K562 (cell line): ENCODE measurements at regions not wholly inside any gene's neighbourhood (a gene's known extent, or its start where the extent isn't known, plus 50 kb on each side); places are given as distances from the start of the nearest gene placed in this dataset.

ENCODE experiments used
- ATAC-seq: fragments of 200-7000 bp; cut with Tn5 transposase; 3 replicates; pipeline ENCODE4 v1.9.1; 2020; ENCODE audit warnings: moderate library complexity
- BruUV-seq: library from RNA; stranded (reverse); fragments of 400-500 nt; replicated peaks from 2 replicates; lab custom pipeline; 2021; lab: Mats Ljungman, UMichigan
- CTCF ChIA-PET: fragments of 300-600 bp; formaldehyde crosslinking; extraction: SDS; loops from one replicate; lab custom pipeline; 2021; ENCODE audit warnings: low intra/inter-chr PET ratio; lab: Yijun Ruan, JAX
- POLR2A ChIA-PET: fragments of 300-600, 350-650 bp; sonication (Branson Sonifier 250); formaldehyde crosslinking; extraction: SDS; loops from one replicate; lab custom pipeline; 2021; ENCODE audit warnings: antibody characterized with exemption, inconsistent platforms; lab: Yijun Ruan, JAX
- DNase-seq, 4 experiments: peaks; one replicate each; pipeline versions ENCODE4 v3.0.0 to v3.0.0-alpha.2; 2011 to 2018; ENCODE audit warnings: low spot score in 3 of 4, mixed read lengths in 3 of 4; ENCODE audit errors: extremely low read depth in 1 of 4
- FAIRE-seq: peaks from 2 replicates; lab custom pipeline; 2011; peaks lifted over from hg19 to GRCh38; lab: Jason Lieb, UNC
- H2AFZ ChIP-seq: 2 replicates; pipeline ENCODE4 v1.6.0; 2011; ENCODE audit warnings: low read depth, low read length, control low read depth, inconsistent platforms
- H3K27ac ChIP-seq: fragments of 200-600 bp; 3 replicates; pipeline ENCODE4 v1.8.0; 2011; ENCODE audit warnings: low read depth, mild to moderate bottlenecking, control low read depth, inconsistent platforms, low read length, moderate library complexity, mixed read lengths; ENCODE audit errors: extremely low read depth
- H3K27me3 ChIP-seq, 2 experiments: fragments of 300-600 bp in 1 of 2; 2 replicates in 1 of 2; 3 replicates in 1 of 2; pipeline versions ENCODE4 v1.6.0 to v1.8.0; 2011; ENCODE audit warnings: inconsistent platforms in 2 of 2, low read length in 2 of 2, mild to moderate bottlenecking in 1 of 2, mixed read lengths in 1 of 2, moderate library complexity in 1 of 2; ENCODE audit not compliant: control insufficient read depth in 2 of 2, insufficient read depth in 2 of 2
- H3K36me3 ChIP-seq: fragments of 300-600 bp; 3 replicates; pipeline ENCODE4 v1.8.0; 2011; ENCODE audit warnings: mild to moderate bottlenecking, low read length, inconsistent platforms; ENCODE audit not compliant: control insufficient read depth, insufficient read depth
- H3K4me1 ChIP-seq, 2 experiments: fragments of 200-600 bp in 1 of 2; replicated peaks in 1 of 2; 2 replicates in 1 of 2; 3 replicates in 1 of 2; pipeline versions ENCODE4 v1.5.1 to v1.8.0; 2011; ENCODE audit warnings: inconsistent platforms in 2 of 2, low read length in 2 of 2, mild to moderate bottlenecking in 1 of 2, mixed read lengths in 1 of 2, moderate library complexity in 1 of 2; ENCODE audit not compliant: control insufficient read depth in 2 of 2, insufficient read depth in 2 of 2
- H3K4me2 ChIP-seq: 2 replicates; pipeline ENCODE4 v1.6.1; 2011; ENCODE audit warnings: low read length, control low read depth, inconsistent platforms, mixed read lengths; ENCODE audit not compliant: insufficient read depth
- H3K4me3 ChIP-seq: fragments of 200-600 bp; sonication (generic), shearing (Covaris generic); 2 replicates; pipeline ENCODE4 v1.5.1; 2016; ENCODE audit warnings: control low read depth, inconsistent platforms
- H3K79me2 ChIP-seq: fragments of 200-600 bp; 3 replicates; pipeline ENCODE4 v1.8.0; 2011; ENCODE audit warnings: low read length, inconsistent platforms; ENCODE audit not compliant: control insufficient read depth, insufficient read depth
- H3K9ac ChIP-seq, 2 experiments: 2 replicates each; pipeline versions ENCODE4 v1.6.0 to v1.6.1; 2011; ENCODE audit warnings: low read depth in 2 of 2, low read length in 2 of 2, control low read depth in 1 of 2, inconsistent platforms in 1 of 2, mild to moderate bottlenecking in 1 of 2, mixed read lengths in 1 of 2; ENCODE audit not compliant: insufficient read depth in 1 of 2
- H3K9me1 ChIP-seq: one replicate; pipeline ENCODE4 v1.6.0; 2011; ENCODE audit warnings: inconsistent platforms, mild to moderate bottlenecking, low read length, moderate library complexity; ENCODE audit not compliant: control insufficient read depth, insufficient read depth
- H3K9me3 ChIP-seq: replicated peaks from 2 replicates; pipeline ENCODE4 v1.5.1; 2011; ENCODE audit warnings: low read depth, low read length, inconsistent platforms; ENCODE audit not compliant: control insufficient read depth, insufficient read depth
- H4K20me1 ChIP-seq: replicated peaks from 2 replicates; pipeline ENCODE4 v1.6.1; 2011; ENCODE audit warnings: low read length, inconsistent platforms, mixed read lengths; ENCODE audit not compliant: control insufficient read depth, insufficient read depth
- ATF2 ChIP-seq: sonication (generic); formaldehyde crosslinking; IDR thresholded peaks from 2 replicates; pipeline ENCODE4 v1.8.1; 2022; ENCODE audit warnings: missing genetic modification reagents
- MXD1 ChIP-seq: fragments of 250-450 bp; sonication (Bioruptor Pico); IDR thresholded peaks from 2 replicates; pipeline ENCODE4 v1.8.0; 2021; ENCODE audit warnings: borderline replicate concordance, mild to moderate bottlenecking, moderate library complexity; ENCODE audit not compliant: poor library complexity, severe bottlenecking
- NCOA4 ChIP-seq: fragments of 450-650 bp; IDR thresholded peaks from 2 replicates; pipeline ENCODE4 v1.6.1; 2018; ENCODE audit warnings: mild to moderate bottlenecking; ENCODE audit not compliant: partially characterized antibody
- PKNOX1 ChIP-seq: fragments of 450-650 bp; IDR thresholded peaks from 2 replicates; pipeline ENCODE4 v1.6.1; 2016
- POU5F1 ChIP-seq: fragments of 150-350 bp; IDR thresholded peaks from 2 replicates; pipeline ENCODE4 v1.6.1; 2014; ENCODE audit warnings: borderline replicate concordance, low read length, low read depth, mild to moderate bottlenecking; ENCODE audit not compliant: partially characterized antibody
- PPARD ChIP-seq: fragments of 250-450 bp; sonication (Bioruptor Pico); IDR thresholded peaks from 2 replicates; pipeline ENCODE4 v1.8.0; 2022; ENCODE audit warnings: inconsistent platforms, mild to moderate bottlenecking, moderate library complexity
- SETDB1 ChIP-seq: IDR thresholded peaks from one replicate; pipeline ENCODE4 v1.6.1; 2012; ENCODE audit warnings: low read length, control low read depth, inconsistent platforms
- SOX6 ChIP-seq: fragments of 450-650 bp; IDR thresholded peaks from 2 replicates; pipeline ENCODE4 v1.6.1; 2014; ENCODE audit warnings: mild to moderate bottlenecking
- ZFP91 ChIP-seq: sonication (generic); formaldehyde crosslinking; IDR thresholded peaks from 2 replicates; pipeline ENCODE4 v1.8.0; 2022; ENCODE audit warnings: mild to moderate bottlenecking, missing genetic modification reagents
- ZNF407 ChIP-seq: fragments of 450-650 bp; IDR thresholded peaks from 2 replicates; pipeline ENCODE4 v1.6.1; 2016; ENCODE audit warnings: low read depth
- WGBS: fragments of 100-300 bp; shearing (Covaris generic); methylation state at CpG from one replicate; pipeline ENCODE4 v1.1.6; 2016; ENCODE audit warnings: low coverage, mixed read lengths; ENCODE audit not compliant: insufficient coverage; ENCODE audit errors: missing lambda C conversion rate; 5-methylcytosine and 5-hydroxymethylcytosine counted together
- in situ Hi-C: fragments of 300-500 bp; cut with MboI; formaldehyde crosslinking; loops from 4 replicates; pipeline ENCODE4 v1.15.0; 2018; ENCODE audit warnings: inconsistent platforms, mixed read lengths
- intact Hi-C: fragments of 100-400 bp; cut with micrococcal nuclease; formaldehyde crosslinking; loops from 2 replicates; pipeline ENCODE4 v1.14.2; 2022

GRCh38 chr1:228984107-228984506 lies 248.8 kb downstream of the RHOU start:
- H3K4me3 ChIP-seq = no peak overlapping the region
- ChIA-PET CTCF (no interaction called here), POLR2A (interaction anchor here (1.3 to 1.6 kb wide), 2 partner anchors 9 to 12 kb away, joined by 3 to 5 read pairs; no protein-coding TSS in a partner anchor)
- no peaks in the 10 kb centered on the region for H3K79me2 ChIP-seq
- H3K27ac ChIP-seq = no peak overlapping the region
- no peaks in the 10 kb centered on the region for H3K9me3 ChIP-seq
- WGBS = 0% methylated on average over 1 of the region's 1 CpG
- H3K9ac ChIP-seq = no peak overlapping the region
- FAIRE-seq (no peak), DNase-seq (no peak), ATAC-seq (no peak)
- peaks cover 26 to 61% of the 10 kb centered on the region in 2 experiments for H3K27me3 ChIP-seq
- H3K4me2 ChIP-seq = no peak overlapping the region
- H4K20me1 ChIP-seq = peaks cover 4% of the 10 kb centered on the region; the same call in 1 of the 2 replicates
- H3K4me1 ChIP-seq = no peaks in the 10 kb centered on the region
- intact Hi-C loops (no loop called here), in situ Hi-C loops (no loop called here)
- no TSS peak for BruUV-seq
- H2AFZ ChIP-seq = no peak overlapping the region
- H3K36me3 ChIP-seq = no peaks in the 10 kb centered on the region
- H3K9me1 ChIP-seq = no peaks in the 10 kb centered on the region
- TF ChIP-seq ATF2 (CRISPR knock-in tag) (no peak), ZNF407 (no peak), ZFP91 (no peak), NCOA4 (no peak), PPARD (no peak), MXD1 (CRISPR knock-in tag) (no peak), SOX6 (no peak), POU5F1 (no peak), SETDB1 (no peak), PKNOX1 (no peak)
